DOHH2 (cell line): ENCODE measurements at regions not wholly inside any gene's neighbourhood (a gene's known extent, or its start where the extent isn't known, plus 50 kb on each side); places are given as distances from the start of the nearest gene placed in this dataset.

Experiments
- EZH2phosphoT487 ChIP-seq: fragments of 200-600 bp; sonication (generic); IDR thresholded peaks from 2 replicates; pipeline ENCODE4 v1.6.1; 2017; ENCODE audit warnings: borderline replicate concordance, mild to moderate bottlenecking, antibody characterized with exemption, low read length, moderate library complexity, mixed read lengths
- TF ChIP-seq, protein P1 (sequence below): fragments of 200-600 bp; sonication (generic); IDR thresholded peaks from one replicate; pipeline ENCODE4 v1.5.1; 2014; ENCODE audit warnings: antibody characterized with exemption, mild to moderate bottlenecking, low read depth, low read length; ENCODE audit not compliant: poor library complexity, severe bottlenecking

DNA sequence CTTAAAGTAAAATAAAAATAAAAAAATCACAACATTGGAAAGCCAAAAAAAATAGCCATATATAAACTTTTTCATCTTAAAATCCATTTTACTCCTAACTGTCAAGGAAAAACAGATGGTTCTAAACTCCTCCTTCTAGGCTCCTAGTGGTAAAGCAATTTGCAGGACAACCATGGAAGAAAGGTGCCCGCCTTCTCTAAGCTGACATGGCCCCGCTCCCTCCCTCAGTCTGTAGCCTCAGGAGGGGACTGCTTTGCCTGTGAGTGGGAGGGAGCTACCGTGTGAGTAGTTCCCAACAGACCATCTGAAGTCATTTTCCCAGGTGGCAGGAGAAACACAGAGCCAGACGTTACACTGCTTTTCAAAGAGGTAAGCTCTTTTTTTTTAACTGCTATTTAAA is 336.2 kb upstream of the FAT1 start:
- TF ChIP-seq, protein P1, sequence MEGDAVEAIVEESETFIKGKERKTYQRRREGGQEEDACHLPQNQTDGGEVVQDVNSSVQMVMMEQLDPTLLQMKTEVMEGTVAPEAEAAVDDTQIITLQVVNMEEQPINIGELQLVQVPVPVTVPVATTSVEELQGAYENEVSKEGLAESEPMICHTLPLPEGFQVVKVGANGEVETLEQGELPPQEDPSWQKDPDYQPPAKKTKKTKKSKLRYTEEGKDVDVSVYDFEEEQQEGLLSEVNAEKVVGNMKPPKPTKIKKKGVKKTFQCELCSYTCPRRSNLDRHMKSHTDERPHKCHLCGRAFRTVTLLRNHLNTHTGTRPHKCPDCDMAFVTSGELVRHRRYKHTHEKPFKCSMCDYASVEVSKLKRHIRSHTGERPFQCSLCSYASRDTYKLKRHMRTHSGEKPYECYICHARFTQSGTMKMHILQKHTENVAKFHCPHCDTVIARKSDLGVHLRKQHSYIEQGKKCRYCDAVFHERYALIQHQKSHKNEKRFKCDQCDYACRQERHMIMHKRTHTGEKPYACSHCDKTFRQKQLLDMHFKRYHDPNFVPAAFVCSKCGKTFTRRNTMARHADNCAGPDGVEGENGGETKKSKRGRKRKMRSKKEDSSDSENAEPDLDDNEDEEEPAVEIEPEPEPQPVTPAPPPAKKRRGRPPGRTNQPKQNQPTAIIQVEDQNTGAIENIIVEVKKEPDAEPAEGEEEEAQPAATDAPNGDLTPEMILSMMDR: no peak
- no peak for TF ChIP-seq EZH2phosphoT487
